SK-N-MC (cell line): ENCODE measurements at regions not wholly inside any gene's neighbourhood (a gene's known extent, or its start where the extent isn't known, plus 50 kb on each side); places are given as distances from the start of the nearest gene placed in this dataset.

Experiments used
- EZH2 ChIP-seq: fragments of 200-600 bp; sonication (generic); IDR thresholded peaks from one replicate; pipeline ENCODE4 v1.6.1; 2017; ENCODE audit warnings: antibody characterized with exemption
- POLR2AphosphoS5 ChIP-seq: IDR thresholded peaks from 2 replicates; pipeline ENCODE4 v1.6.1; 2012; ENCODE audit warnings: mild to moderate bottlenecking, low read depth, low read length, borderline replicate concordance

DNA sequence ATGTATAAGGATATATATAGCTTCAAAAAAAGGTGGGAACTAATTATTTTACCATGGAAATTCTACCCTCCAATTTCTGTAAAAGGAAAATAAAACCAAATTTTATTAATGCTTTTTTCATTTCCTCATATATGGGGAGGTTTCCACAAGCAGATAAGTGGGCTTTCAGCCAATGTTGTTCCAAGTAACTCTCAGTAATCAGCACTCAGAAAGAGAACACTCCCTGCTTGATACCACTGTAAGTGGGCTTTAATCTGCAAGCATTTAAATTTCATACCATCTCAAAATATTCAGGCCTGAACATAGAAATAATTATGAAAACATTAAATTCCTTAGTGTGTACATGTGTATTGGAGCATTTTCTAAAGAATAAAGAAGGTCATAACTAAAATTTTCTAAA, 827.6 kb downstream of the C12orf50 start:
- TF ChIP-seq EZH2 (no peak), POLR2AphosphoS5 (no peak)
